Muscle of arm (tissue), 1 donor: ENCODE measurements at regions not wholly inside any gene's neighbourhood (a gene's known extent, or its start where the extent isn't known, plus 50 kb on each side); places are given as distances from the start of the nearest gene placed in this dataset.

ENCODE experiments used
- DNase-seq: peaks from one replicate; pipeline ENCODE4 v3.0.0-alpha.2; 2013

DNA sequence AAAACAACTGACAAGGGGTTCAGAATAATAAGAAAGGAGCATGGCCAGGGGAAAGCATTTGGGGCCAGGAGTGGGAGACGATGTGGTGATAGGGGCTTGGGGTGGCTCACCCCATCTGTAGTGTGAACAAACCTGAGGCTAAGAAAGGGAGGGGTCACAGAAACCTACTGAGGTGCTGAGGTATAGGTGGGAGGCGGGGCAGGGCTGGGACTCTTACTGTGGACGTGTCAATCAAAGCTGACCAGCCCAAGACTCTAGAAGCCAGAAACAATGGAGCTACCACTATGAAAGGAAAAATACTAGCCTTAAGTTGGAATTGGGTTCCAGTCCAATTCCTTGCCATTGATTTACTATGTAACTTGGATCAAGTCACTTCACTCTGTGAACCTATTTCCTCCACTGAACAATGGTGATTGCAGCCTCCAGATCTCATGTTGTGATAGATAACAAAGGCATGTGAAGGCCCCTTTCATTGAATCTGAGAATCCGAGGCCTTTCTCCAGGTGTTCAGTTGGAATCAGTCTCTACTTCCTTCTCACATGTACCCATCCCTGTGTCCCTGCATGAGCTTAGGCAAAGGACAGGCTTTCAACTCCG is 260.9 kb upstream of the HES1 start:
- DNase-seq = no peak

DNA sequence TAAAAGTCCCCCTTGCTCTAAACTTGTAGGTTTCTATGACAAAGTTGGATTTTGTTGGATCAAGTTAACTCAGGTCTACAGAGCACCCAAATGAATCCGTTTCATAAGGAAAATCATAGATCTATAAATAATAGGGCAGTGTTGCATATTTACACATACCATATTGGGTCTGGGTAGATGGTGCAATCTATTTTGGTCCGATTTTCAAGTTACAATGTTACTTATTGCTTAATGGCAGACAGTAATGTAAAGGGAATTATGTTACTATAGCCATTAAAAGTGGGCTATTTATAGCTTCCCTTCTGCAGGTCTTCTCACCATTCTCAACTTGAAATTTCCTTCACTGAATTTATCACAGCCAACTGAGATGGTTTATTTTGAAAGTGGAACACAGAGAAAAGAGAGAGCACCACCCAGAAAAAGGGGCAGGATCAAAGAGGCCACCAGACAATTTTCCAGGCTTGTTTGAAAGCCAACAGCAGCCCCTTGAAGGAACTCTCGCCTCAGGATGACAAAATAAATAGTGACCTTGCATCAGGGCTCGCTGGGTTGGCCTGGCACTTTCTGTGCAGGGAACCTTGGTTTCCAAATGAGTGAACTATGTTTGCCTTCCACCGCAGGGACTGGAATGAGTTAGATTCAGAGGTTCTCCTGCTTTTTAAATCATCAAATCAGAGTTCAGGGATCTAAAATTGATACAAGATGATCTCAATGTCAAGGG is 260.2 kb upstream of the HES1 start:
- DNase-seq = no peak

DNA sequence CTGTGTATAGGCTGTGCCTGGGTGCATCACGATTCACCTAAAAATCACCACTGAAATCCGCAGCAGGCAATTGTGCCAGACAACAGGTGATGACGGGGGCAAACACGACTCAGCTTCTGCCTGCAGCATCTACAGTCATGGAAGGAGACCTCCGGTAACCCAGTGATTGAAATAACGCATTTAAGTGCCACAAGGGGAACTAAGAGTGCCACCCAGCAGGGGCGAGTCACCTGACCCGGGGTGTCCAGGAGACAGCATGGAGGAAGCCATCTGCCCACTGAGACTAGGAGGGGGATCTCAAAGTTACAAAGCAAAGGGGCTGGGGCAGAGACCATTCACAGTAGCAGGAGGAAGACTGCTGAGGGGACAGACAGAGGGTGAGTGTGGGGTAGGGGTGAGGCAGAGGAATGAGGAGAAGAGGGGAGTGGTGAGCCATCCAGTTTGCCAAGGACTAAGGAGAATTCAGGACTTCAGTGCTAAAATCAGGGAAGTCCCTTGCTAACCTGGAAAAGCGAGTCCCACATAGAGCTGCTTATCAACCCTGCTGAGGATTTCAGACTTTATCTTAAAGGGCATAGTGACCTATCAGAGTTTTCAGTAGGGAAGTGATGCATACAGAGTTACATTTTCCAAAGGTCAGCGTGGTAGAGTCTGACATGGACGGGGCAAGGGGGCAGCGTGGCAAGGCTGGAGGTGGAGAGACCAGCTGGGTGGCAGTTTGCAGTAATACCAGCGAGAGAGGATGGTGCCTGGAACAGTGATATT is 256.7 kb upstream of the HES1 start:
- no peak for DNase-seq

DNA sequence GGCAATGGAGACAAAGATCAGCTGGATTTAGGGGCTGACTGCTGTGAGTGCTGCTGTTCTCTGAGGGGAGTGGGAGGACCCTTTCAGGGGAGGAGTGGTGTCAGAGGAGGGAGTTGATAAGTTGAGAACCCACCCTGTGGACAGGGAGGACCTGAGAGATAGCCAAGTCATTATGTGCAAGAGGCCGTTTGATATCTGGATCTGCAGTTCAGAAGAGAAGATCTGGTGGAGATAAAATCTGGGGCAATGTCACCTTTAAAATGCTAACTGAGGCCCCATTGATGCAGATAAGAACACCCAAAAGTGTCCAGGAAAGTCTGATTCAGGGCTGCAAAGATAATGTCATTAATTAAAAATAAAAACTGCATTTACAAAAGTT is 256.1 kb upstream of the HES1 start:
- no peak for DNase-seq

DNA sequence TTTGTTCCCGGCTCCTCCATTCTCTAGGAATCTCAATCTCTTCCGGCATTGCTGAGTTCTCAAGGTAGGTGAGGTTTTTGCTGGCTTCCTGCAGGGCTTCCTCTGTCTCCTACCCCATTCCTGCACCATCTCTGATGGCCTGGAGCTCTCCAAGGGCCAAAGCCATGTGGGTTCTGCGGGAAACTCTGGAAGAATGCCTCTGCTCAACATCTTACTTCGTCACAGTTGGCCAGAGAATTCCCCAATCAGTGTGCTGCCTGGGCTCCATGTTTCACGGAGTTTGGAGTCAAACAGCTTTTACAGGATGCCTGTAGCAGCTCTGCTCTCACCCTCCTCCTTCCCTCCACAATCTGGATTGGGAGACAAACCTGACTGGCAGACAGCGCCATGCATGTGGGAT is 253.9 kb upstream of the HES1 start:
- no peak for DNase-seq

DNA sequence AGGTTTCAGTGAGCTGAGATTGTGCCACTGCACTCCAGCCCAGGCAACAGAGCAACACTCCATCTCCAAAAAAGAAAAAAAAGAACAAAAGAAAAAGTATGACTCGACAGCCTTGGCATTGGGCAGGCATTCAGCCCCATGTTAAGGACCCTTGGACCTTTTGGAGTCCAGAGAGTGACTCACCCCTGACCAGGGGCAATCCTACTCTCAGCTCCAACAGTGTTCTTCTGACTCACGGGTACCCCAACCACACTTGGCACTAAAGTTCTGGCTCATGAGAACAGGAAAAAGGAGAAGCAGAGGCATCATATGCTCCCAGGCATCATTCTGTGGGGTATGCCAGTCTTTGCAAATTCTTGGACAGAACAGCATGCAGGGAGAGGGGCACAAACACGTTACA is 252.4 kb upstream of the HES1 start:
- no peak for DNase-seq

DNA sequence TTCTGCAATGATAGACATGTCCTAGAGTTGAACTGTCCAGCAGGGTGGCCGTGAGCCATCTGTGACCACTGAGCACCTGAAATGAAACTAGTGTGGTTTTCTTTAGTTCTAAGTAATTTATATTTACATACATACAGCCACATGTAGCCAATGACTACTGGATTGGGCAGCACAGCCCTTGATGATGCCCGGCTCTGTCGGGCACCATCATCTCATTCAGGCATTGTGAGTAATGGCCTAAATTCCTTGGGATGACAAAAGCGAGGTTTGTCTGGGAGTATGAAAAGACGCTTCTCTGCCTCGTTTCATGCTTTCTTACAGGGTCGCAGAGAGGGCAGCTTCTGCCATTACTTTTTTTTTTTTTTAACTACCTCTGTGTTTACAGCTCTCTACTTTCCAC is 251.9 kb upstream of the HES1 start:
- DNase-seq = no peak

DNA sequence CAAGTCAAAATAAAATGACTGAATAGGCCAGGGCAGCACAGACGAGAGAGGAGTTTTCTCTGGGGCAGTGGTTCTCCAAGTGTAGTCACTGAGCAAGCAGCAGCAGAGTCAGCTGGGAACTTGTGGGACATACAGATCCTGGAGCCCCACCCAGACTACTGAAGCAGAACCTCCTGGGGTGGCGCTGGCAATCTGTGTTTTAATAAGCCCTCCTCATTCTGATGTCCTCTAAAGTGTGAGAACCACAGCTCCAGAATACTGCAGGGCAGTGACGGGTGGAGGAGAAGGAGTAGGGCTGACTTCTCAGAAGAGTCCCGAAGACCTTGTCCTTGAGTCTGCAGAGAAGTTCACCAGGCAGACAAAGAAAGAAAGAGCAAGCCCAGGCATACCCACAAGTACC is 251.3 kb upstream of the HES1 start:
- no peak for DNase-seq

DNA sequence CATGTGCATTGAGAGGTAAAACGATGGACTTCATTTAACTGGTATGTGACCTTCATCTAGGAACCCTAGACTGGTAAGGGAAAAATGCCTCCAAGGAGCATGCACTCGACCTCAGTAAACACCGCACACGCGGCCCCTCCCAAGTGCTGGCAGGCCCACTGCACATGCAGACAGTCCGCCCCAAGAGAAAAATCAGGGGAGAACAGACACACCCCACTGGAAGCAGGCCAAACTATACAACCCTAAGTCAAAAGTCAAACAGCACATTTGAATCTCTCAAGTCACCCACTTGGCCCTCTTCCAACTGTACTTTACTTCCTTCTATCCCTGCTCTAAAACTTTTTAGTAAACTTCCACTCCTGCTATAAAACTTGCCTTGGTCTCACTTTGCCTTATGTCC is 250.1 kb upstream of the HES1 start:
- no peak for DNase-seq

DNA sequence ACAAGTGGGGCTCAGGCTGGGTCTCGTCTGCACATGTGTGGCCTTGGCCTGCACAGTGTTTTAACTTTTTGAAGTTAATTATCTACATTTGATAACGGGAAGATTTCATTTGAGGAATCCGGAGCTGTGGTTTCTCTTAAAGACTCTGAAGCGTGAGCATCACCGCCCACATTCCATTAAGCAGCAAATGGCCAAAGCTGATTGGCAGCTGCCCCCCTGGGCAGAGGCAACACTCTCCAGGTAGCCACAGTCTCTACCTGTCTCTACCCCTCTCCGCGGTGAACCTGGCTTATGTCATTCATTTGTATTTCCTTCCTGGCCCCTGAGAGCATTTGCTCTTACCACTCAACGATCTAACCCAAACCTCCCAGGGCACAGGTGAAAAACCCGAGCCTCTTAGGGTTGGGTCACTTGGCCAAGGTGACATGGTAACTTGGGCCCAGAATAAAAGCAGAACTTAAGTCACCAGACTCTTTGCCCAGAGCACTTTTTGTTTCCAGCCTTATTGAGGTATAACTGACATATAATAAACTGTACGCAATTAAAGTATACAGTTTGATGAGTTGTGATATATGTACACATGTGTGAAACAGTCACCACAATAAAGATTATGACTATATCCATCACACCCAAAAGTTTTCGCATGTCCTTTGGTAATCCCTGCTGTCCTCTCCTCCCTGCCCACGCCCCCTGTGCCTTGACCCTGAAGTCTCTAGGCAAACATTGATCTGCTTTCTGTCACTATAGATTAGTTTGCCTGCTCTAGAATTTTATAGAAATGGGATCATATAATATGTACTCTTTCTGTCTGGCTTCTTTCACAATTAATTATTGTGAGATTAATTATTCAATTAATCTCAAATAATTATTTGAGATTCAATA is 245.7 kb upstream of the HES1 start:
- no peak for DNase-seq

DNA sequence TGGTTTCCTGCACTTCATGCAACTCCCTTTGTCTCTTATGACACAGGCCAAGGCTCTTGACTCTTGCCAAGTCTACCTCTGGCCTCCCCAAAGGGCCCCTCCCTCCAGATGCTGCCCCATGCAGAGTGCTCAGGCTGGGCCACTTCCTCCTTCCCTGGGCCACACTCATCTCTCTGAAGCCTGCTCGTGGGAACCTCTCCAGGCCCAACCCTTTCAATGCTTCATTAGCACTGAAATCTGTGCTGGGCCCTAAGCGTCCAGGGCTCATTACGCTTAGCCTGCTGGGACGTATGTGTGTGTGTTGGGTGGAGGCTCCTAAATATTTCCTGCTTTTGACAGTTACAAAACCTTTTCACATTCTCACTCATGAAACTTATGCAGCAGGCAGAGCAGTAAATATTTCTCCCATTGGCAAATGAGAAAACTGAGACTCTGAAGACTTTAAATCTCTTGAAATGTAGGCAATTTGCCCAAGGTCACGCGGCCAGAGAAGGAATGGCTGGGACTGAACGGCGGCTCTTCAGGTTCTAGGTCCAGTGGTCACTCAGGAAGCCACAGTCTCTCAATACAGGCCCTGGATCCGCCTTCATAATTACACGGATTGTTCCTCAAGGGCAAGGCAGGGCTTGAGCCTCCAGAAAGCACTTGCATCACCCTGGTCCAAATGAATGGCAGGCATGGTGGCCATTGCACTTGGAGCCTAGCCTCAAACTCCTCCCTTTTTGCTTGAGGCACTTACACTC is 241.7 kb upstream of the HES1 start:
- DNase-seq = peak; percentile 13

DNA sequence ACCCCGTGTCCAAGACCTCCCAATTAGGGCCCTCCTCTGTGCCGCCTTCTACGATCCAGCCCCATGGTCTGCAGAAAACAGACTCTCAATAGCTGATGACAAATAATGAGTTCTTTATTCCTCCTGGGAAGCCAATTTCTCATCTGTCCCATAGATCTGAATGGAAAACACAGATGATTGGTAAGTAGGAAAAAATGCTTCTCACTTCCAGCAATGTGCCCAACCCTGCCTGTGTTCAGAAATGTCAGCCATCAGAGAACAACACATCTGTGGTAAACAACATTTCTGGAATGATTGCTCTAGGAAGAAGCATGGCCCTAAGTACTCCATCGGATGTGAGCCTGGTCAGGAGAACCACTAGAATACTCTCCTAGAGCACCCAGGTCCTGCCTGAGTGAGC is 240.5 kb upstream of the HES1 start:
- no peak for DNase-seq

DNA sequence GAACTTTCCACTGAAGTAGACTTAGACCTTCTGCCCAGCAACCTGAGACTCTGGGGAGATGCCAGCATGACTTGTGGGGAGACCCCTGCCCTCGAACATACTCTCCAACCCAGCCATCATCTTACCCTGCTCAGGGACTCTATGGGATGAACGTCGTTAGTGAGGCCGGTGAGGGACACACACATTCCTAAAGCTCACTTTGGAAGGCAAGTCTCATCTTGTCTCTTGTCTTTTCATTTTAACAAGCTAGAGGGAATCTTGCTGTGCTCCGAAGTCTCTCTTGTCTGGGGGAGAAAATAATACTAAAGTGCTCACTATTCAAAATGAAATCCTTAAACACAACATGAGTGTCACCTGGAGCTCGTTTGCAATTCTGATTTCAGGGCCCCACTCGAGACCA is 239.5 kb upstream of the HES1 start:
- no peak for DNase-seq

DNA sequence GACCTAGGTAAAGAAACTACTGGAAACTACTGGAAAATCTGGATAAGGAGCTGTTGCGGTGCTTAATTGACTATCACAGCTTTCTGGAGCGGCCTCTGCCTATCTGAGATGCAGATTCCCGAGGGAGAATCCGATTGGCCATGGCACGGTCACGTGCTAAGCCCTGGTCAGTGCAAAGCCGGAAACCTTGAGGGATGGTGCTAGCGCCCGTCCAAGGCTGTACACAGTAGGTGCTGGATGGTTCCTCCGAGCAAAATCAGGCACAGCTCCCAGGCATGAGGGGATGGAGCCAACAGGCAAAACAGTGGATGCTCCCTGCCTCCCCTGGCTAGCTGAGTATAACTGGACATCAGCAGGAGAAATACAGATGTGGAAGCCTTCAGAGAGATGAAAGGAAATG is 238.7 kb upstream of the HES1 start:
- DNase-seq = peak; percentile 36

DNA sequence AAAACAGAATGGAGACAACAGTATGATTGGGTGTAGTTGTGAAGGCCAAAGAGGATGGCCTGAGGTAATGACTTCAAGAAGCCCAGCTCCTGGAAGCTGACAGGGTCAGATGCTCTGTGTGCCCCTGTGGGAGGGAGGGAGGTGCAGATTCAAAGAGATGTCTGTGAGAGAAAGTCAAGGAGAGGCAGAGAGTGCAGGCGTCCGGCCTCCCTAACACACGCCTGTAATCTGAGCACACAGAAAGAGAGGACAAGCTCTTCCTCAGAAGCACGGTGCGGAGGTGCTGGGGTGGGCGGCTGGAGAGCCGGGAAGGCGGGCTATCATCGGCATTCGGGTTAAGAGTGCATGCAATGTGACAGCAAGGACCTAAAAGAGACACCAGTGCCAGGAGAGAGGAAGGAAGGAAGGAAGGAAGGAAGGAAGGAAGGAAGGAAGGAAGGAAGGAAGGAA is 238.2 kb upstream of the HES1 start:
- DNase-seq = peak; percentile 25

DNA sequence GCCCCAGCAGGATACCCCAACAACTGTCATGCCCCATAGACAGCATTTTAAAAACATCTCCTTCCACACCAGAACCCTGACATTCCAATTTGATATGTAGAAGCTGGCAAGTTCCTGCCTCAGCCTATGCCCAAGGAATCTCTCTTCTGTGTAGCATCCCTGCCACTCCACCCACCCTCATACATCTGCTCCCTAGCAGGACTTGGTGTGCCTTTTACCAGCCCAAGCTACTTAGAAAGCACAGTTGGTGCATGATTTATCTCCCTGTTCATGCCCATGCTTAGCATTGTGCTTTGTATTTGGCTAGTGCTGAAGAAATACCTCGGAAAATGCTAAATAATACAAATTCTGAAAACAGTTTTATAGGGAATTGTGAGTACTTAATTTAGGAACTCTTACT is 236.9 kb upstream of the HES1 start:
- DNase-seq = no peak

DNA sequence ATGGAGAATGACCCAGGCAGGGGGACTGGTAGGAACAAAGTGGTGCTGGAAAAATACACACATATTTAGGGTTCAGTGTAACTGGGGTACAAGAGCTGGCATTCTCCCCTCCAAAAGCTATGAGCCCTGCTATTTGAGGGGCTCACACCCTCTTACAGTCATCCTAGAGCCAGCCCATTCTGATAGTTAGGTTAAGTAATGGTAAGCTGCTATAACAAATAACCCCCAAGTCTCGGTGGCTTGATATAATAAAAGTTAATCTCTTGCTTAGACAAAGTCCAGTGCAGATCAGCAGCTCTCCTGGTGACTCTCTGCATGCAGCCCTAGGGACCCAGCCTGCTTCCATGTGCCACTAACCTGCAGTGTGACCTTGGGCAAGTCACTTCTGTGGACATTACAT is 234.9 kb upstream of the HES1 start:
- DNase-seq = no peak

DNA sequence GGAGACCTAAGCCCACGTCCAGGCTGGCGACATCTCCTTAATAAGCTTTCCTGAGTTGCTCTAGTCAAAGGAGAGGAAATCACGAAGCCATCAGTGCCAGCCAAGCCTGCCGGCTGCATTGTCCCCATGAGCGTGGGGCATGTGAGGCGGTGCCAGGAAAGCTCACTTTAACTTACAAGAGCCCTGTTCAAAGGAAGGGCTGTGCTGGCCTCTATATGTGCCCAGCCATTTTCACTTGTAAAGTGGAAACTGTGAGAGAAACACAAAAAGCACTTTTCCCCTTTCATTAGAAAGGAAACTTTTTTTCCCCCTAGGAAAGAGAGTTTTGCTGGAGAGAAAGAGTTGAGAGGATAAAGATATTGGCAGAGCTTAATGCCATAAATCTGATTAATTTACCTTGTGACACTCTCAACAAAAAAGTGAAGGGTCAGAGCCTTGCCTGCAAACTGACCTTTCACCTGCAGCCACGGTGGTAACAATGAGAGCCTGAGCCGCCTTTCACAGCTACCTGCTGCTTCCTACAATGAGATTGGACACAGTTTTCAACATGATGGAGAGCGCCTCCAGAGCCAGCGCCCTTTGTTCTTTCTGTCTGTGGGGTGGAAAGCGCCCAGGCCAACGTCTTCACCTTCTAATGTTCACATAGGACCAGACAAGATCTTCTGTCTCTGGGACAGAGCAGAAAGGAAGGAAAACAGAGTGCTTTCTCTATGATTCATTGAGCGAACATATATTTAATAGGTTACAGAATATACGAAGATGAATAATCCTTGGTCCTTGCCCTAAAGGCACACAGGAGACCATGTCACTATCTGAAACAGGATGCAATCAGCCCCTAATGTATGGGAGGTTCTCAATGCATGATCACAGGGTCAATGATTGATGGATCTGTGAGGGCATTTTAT is 233.1 kb upstream of the HES1 start:
- no peak for DNase-seq

DNA sequence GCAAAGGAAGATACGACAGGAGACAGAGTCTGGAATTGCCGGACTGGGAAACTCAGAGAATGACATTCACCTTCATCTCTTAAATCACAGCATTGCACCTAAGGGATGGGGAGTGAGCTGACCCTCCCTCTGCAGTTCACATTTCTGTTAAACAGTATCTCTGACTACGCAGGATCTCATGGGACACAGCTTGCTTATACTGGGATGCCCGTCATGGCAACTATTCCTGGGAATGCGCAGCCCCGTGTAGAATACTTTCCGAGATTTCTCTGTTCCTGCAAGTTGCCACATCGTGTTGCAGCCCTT is 232.5 kb upstream of the HES1 start:
- no peak for DNase-seq

DNA sequence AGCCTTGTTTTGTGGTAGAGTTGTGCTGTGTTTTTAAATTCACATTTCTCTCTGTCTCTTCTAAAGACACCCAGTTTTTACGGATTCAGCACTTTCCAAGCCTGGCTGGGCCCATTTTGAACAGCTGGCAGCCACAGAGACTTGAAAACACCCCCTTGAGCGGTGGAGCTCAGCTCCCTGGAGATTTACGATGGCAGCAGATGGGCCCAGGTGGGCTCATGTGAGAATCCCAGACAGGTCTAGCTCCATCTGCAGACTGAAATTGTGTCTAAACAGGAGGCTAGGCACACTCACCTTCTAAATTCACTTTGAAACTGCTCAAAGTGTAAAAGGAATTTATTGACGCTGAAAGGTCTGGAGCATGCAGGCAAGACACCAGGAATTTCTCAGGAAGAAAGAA is 232.0 kb upstream of the HES1 start:
- DNase-seq = no peak
